HepG2 (cell line): ENCODE measurements at regions not wholly inside any gene's neighbourhood (a gene's known extent, or its start where the extent isn't known, plus 50 kb on each side); places are given as distances from the start of the nearest gene placed in this dataset.

Experiments
- CBFB ChIP-seq: sonication (generic); formaldehyde crosslinking; IDR thresholded peaks from 2 replicates; pipeline ENCODE4 v1.4.0; 2020; ENCODE audit warnings: missing genetic modification reagents
- ETV6 ChIP-seq: sonication (generic); formaldehyde crosslinking; conservative IDR thresholded peaks from 2 replicates; pipeline ENCODE4 v1.4.0; 2020; ENCODE audit warnings: missing genetic modification reagents
- FOXM1 ChIP-seq: sonication (generic); formaldehyde crosslinking; IDR thresholded peaks from 2 replicates; pipeline ENCODE4 v1.5.0; 2020; ENCODE audit warnings: missing genetic modification reagents
- GATAD2A ChIP-seq: IDR thresholded peaks from 2 replicates; pipeline ENCODE4 v1.6.1; 2016
- HHEX ChIP-seq: IDR thresholded peaks from 2 replicates; pipeline ENCODE4 v1.6.1; 2016; ENCODE audit warnings: control low read depth
- HOXA9 ChIP-seq: sonication (generic); formaldehyde crosslinking; IDR thresholded peaks from 2 replicates; pipeline ENCODE4 v1.8.1; 2022; ENCODE audit warnings: missing genetic modification reagents, mild to moderate bottlenecking, moderate library complexity, borderline replicate concordance
- MAFK ChIP-seq, 2 experiments: IDR thresholded peaks in 1 of 2; conservative IDR thresholded peaks in 1 of 2; 2 replicates each; pipeline ENCODE4 v1.6.1; 2011; ENCODE audit warnings: improper control_type of control experiment in 2 of 2, low read length in 2 of 2
- SUZ12 ChIP-seq: fragments of 150-350 bp; IDR thresholded peaks from 2 replicates; pipeline ENCODE4 v1.6.1; 2014; ENCODE audit warnings: low read depth, low read length
- ZNF350 ChIP-seq: sonication (generic); formaldehyde crosslinking; IDR thresholded peaks from 2 replicates; pipeline ENCODE4 v1.4.0; 2020; ENCODE audit warnings: mild to moderate bottlenecking, low read depth, missing genetic modification reagents, borderline replicate concordance
- ZNF354B ChIP-seq: sonication (generic); formaldehyde crosslinking; IDR thresholded peaks from 2 replicates; pipeline ENCODE4 v1.8.0; 2022; ENCODE audit warnings: mild to moderate bottlenecking, missing genetic modification reagents
- TF ChIP-seq, protein P1 (sequence below): sonication (generic); formaldehyde crosslinking; IDR thresholded peaks from 2 replicates; pipeline ENCODE4 v1.5.0; 2020; ENCODE audit warnings: mild to moderate bottlenecking, missing genetic modification reagents, moderate library complexity
- TF ChIP-seq, protein P2 (sequence below): sonication (generic); formaldehyde crosslinking; IDR thresholded peaks from 2 replicates; pipeline ENCODE4 v1.4.0; 2020; ENCODE audit warnings: missing genetic modification reagents, mild to moderate bottlenecking, borderline replicate concordance
- TF ChIP-seq, protein P3 (sequence below): sonication (generic); formaldehyde crosslinking; IDR thresholded peaks from 2 replicates; pipeline ENCODE4 v1.4.0; 2020; ENCODE audit warnings: missing genetic modification reagents

DNA sequence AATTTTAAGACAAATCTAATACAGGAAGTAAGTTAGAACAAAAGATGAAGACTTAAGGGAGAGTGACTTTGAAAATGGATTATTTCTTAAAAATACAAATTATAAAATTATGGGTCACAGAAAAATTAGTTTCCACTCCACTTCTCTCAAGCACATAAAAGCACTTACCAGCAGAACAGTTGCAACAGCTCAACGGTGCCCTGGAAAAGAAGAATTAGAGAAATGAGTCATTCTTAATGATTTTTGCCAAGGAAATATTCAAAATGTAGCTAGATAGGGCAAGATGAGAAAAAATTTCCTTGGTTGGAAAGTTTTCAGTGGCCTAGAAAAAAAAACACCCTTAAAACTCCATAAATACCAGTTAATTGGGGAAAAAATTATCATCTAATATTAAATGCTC lies 2185.6 kb upstream of the CELF4 start:
- TF ChIP-seq, protein P1, sequence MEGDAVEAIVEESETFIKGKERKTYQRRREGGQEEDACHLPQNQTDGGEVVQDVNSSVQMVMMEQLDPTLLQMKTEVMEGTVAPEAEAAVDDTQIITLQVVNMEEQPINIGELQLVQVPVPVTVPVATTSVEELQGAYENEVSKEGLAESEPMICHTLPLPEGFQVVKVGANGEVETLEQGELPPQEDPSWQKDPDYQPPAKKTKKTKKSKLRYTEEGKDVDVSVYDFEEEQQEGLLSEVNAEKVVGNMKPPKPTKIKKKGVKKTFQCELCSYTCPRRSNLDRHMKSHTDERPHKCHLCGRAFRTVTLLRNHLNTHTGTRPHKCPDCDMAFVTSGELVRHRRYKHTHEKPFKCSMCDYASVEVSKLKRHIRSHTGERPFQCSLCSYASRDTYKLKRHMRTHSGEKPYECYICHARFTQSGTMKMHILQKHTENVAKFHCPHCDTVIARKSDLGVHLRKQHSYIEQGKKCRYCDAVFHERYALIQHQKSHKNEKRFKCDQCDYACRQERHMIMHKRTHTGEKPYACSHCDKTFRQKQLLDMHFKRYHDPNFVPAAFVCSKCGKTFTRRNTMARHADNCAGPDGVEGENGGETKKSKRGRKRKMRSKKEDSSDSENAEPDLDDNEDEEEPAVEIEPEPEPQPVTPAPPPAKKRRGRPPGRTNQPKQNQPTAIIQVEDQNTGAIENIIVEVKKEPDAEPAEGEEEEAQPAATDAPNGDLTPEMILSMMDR (CRISPR knock-in tag), result no peak
- TF ChIP-seq ZNF354B (no peak), FOXM1 (CRISPR knock-in tag) (no peak), ETV6 (CRISPR knock-in tag) (no peak), GATAD2A (CRISPR knock-in tag) (no peak), SUZ12 (no peak), HOXA9 (no peak), MAFK (conservative IDR thresholded peaks at IDR 0.05 in 1 of 2, IDR thresholded peaks at IDR 0.05 in 1 of 2; ENCODE audit: low read length in 2 of 2) (no peak), CBFB (no peak), ZNF350 (CRISPR knock-in tag) (no peak), HHEX (CRISPR knock-in tag) (no peak)
- TF ChIP-seq, protein P2, sequence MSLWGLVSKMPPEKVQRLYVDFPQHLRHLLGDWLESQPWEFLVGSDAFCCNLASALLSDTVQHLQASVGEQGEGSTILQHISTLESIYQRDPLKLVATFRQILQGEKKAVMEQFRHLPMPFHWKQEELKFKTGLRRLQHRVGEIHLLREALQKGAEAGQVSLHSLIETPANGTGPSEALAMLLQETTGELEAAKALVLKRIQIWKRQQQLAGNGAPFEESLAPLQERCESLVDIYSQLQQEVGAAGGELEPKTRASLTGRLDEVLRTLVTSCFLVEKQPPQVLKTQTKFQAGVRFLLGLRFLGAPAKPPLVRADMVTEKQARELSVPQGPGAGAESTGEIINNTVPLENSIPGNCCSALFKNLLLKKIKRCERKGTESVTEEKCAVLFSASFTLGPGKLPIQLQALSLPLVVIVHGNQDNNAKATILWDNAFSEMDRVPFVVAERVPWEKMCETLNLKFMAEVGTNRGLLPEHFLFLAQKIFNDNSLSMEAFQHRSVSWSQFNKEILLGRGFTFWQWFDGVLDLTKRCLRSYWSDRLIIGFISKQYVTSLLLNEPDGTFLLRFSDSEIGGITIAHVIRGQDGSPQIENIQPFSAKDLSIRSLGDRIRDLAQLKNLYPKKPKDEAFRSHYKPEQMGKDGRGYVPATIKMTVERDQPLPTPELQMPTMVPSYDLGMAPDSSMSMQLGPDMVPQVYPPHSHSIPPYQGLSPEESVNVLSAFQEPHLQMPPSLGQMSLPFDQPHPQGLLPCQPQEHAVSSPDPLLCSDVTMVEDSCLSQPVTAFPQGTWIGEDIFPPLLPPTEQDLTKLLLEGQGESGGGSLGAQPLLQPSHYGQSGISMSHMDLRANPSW, result no peak
- TF ChIP-seq, protein P3, sequence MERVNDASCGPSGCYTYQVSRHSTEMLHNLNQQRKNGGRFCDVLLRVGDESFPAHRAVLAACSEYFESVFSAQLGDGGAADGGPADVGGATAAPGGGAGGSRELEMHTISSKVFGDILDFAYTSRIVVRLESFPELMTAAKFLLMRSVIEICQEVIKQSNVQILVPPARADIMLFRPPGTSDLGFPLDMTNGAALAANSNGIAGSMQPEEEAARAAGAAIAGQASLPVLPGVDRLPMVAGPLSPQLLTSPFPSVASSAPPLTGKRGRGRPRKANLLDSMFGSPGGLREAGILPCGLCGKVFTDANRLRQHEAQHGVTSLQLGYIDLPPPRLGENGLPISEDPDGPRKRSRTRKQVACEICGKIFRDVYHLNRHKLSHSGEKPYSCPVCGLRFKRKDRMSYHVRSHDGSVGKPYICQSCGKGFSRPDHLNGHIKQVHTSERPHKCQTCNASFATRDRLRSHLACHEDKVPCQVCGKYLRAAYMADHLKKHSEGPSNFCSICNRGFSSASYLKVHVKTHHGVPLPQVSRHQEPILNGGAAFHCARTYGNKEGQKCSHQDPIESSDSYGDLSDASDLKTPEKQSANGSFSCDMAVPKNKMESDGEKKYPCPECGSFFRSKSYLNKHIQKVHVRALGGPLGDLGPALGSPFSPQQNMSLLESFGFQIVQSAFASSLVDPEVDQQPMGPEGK (CRISPR knock-in tag), result no peak
